CD4-positive, alpha-beta T cell treated with Interleukin-10 for 1 hour (primary cell): ENCODE measurements at regions not wholly inside any gene's neighbourhood (a gene's known extent, or its start where the extent isn't known, plus 50 kb on each side); places are given as distances from the start of the nearest gene placed in this dataset.
"Not testable (repeated sequence)": the region's sequence is repeated elsewhere in the genome, so short reads cannot be mapped to it uniquely, and the experiment has no call there.

Source experiments
- DNase-seq: peaks from one replicate; pipeline ENCODE4 v3.0.0-alpha.2; 2020

DNA sequence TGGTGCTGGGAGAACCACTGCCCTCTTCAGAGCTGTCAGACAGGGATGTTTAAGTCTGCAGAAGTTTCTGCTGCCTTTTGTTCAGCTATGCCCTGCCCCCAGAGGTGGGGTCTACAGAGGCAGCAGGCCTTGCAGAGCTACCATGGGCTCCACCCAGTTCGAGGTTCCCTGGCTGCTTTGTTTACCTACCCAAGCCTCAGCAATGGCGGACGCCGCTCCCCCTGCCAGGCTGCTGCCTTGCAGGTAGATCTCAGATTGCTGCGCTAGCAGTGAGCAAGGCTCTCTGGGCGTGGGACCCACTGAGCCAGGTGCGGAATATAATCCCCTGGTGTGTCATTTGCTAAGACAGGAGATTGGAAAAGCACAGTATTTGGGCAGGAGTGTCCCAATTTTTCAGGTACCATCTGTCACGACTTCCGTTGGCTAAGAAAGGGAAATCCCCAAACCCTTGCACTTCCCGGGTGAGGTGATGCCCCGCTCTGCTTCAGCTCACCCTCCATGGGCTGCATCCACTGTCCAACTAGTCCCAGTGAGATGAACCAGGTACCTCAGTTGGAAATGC is 1415.5 kb downstream of the GRIK2 start:
- not testable (repeated sequence) for DNase-seq

DNA sequence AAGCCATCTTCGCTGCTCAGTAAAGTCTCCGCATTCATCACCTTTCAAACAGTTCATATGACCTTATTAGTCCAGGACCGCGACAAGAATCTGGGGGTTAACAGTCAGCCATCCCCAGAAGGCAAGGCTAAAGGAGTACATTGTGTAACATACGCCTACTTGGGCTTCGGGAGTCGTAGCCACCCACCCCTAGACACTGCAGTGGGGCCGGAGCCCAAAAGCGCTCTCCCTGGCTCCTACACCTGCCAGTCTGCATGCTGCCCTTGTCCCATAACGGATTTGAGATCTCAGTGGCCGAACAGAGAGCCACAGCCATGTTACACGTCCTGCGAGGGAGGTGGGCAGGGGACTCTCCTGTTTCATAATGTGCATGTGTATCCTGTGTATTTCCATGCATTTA is 1405.5 kb downstream of the GRIK2 start:
- no peak for DNase-seq

DNA sequence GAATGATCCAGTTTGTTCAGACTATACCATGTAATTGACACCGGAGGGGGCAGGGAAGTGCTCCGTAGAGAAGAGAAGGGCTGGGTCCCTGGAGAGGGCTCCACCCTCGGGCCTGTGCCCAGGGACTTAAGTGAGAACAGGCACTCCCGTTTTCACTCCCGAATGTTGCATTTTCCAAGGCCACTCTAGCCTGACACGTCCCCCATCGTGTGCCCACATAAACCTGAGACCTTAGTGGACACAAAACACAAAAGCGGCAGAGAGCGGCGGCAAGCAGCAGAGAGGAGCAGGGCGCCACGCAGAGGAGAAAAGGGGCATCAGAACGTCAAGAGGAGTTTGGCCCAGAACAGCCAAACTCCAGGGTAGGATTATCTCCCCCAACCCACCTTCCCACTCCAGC is 1405.1 kb downstream of the GRIK2 start:
- no peak for DNase-seq

DNA sequence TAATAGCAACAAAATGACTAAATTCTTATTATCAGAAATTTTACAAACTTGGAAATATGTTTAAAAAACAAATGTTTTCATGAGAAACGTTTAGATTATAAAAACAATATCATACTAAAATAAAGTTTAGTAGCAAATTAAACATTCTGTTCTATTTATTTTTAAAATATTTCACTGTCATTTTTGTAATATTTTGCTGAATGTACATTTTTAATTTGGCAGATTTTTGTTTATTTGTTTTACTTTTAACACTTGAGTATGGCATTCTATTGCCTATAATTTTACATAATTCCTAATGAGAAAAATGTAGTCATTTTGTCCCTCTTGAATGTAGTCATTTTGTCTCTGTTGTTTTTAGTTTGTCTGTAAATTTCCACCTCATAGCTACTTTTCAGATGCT is 1400.2 kb downstream of the GRIK2 start:
- DNase-seq: no peak

DNA sequence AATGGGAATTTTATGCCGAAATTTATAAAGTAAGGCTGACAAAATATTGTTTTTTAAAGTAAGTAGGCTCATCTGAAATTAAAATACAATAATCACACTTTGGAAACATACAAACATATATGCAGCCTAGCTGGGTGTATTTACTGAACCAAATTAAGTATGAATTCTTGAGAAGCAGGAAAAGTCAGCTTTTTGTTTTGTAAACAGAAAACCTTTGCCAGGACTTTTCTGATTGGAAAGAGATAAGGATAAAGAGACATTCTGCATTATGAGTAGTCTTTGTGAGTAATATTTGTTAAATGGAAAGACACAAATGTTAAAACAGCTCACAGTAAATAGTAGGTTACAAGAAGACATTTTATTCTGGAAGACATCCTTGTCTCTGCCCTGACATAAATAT is 1380.8 kb downstream of the GRIK2 start:
- DNase-seq: no peak

DNA sequence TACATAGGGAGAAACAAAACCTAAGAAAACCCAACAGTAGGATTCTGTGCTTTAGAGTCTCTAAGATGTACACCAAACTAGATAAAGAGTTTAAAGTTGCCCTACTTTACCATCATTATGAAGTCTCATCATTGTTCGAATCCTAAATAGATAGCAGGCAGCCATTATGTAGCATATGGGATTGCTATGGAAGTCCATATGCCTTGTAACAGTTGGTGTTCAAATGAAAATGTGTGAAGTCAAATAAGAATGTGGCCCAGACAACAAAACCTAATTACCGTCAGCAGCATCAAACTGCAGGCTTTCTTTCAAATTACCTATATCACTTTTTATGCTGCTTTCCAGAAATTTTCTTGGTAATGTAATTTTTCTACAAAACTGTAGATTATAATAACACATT is 1380.1 kb downstream of the GRIK2 start:
- no peak for DNase-seq

DNA sequence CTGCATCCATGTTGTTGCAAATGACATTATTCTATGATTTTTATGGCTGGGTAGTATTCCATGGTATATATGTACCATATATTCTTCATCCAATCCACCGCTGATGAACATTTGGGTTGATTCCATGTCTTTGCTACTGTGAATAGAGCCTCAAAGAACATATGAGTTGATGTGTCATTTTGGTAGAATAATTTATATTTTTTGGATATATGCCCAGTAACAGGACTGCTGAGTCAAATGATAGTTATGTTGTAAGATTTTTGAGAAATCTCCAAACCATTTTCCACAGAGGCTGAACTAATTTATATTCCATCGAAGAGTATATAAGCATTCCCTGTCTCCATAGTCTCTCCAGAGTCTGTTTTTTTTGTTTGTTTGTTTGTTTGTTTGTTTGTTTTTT is 1373.5 kb downstream of the GRIK2 start:
- DNase-seq: no peak

DNA sequence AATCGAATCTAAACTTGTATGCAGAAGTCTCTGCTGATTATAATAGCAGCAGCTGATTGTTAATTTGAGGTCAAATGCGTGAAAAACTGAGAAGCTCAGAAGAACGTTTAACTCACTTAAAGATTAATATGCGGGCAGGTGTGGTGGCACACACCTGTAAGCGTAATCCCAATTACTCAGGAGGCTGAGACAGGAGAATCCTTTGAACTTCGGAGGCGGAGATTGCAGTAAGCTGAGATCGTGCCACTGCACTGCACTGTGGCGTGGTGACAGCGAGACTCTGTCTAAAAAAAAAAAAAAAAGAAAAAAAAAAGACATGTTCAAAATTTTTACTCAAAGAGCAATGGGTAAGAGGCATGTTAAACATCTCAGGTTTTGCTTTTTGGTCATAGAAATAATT is 1370.8 kb downstream of the GRIK2 start:
- no peak for DNase-seq

DNA sequence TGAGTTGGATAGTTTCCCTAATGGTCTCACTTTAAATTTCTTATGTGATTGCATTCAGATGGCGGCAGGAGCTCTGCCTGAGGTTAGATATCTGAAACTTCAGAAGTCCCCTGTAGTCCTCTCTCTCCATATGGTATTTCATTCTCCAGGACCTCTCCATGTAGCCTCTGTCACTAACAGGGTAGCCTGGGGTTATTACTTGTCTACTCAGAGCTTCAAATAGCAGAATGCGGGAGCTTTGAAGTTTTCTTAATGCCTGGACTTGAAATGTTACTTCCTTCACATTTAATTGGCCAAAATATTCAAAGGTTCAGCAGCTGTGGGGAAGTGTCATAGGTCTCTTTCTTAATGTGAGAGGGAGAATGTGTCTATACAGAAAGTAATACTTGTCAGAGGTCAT is 1370.4 kb downstream of the GRIK2 start:
- no peak for DNase-seq

DNA sequence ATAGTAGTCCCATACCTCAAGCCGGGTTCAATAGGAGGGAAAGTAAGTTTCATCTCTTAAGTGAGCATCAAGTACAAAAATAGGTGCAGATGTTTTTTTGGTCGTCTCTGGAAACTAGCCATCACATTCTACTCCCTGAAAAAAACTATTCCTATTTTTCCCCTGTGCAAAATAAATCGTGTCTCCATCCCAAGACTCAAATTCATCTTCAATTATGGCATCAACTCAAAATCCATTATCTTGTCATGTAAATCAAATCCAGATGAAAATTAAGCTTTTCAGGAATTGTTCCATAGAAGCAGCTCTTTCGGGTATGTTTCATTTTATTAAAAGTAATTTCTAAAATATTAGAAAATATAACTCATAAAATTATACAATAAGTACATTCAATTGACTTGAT is 1368.4 kb downstream of the GRIK2 start:
- no peak for DNase-seq

DNA sequence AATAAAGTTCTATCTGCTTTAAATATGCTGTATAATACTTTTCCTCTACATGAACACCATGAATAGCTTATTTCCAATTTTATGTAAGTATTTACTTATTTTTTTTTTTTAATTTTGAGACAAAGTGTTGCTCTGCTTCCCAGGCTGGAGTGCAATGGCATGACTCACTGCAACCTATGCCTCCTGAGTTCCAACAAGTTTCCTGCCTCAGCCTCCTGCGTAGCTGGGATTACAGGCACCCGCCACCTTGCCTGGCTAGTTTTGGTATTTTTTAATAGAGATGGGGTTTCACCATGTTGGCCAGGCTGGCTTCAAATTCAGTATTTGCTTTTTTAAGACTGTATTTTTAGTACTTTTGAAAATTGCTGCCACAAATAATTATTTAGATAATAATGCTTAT is 1365.9 kb downstream of the GRIK2 start:
- DNase-seq: no peak

DNA sequence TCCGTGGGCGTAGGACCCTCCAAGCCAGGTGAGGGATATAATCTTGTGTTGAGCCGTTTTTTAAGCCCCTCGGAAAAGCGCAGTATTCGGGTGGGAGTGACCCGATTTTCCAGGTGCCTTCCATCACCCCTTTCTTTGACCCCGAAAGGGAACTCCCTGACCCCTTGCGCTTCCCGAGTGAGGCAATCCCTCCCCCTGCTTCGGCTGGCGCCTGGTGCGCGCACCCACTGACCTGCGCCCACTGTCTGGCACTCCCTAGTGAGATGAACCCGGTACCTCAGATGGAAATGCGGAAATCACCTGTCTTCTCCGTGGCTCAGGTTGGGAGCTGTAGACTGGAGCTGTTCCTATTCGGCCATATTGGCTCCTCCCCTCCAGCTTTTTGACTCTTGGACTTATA is 1365.0 kb downstream of the GRIK2 start:
- DNase-seq: not testable (repeated sequence)

DNA sequence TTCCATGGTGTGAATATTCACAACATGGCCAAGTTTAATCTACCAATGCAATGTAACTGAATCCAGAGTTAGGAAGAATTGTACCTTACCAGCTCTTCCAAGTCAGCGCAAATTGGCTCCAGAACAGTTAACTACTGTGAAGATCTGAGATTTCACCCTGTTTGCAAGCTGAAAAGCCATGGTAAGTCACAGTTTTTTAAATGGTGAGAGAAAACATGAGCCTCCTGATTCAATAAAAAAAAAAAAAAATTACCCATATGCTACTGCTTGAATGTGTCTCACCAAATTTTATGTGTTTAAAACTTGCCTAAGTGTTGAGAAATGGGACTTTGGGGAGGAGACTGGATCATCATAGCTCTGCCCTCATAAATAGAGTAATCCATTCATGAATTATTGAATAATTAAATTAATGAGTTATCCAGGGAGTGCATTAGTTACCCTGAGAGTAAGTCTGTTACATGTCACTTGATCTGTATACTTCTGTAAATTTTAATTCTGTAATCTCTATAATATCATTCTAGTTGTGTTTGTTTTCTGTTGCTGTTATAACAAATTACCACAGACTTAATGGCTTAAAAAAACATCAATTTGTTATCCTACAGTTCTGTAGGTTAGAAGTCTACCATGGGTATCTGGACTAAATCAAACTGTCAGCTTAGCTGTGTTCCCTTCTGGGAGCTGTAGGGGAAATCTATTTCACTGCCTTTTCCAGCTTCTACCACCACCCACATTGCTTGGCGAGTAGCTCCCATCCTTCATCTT is 1355.9 kb downstream of the GRIK2 start:
- DNase-seq: no peak

DNA sequence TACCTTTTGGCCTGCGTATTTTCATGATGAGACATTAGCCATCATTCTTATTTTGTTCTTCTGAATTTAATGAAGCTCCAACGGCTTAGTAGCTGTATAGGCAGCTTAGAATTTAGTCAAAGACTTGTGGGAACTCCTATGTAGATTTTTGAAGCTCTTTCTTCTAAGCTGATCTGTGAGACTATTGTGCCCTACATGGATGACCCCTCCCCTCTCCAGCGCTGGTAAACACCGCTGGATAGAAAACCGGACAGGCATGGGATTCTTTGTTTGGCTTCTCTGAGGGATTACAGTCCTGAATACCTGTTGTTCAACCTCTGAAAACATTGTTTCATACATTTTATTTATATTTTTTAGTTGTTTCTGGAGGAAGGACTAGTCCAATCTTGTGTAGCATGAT is 1353.4 kb downstream of the GRIK2 start:
- DNase-seq: no peak

DNA sequence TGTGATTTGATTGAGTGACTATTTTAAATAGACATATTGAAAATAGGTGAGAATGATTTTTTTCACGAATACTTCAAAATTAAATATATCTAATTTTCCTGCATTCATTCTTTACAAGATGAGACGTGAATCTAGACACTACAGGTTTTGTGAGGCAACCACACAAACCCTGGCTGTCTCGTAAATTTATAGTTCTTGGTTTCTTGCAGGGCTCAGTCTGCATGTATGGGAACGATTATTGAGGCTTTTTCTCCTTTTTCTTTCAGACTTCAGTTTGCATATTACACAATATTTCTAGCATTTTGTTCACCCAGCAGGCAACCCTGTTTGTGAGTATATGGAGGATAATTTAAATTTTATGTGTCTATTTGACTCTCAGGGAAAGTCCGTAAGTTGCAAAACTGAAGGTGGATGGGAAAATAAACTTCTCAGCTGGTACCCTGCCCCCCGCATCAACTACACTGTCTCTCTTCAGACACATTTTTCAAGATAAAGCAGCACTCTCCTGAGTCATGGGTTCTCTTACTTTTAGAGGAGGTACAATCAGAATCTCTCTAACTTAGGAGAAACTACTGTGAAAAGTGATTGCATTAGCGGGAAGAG is 1349.3 kb downstream of the GRIK2 start:
- DNase-seq: no peak

DNA sequence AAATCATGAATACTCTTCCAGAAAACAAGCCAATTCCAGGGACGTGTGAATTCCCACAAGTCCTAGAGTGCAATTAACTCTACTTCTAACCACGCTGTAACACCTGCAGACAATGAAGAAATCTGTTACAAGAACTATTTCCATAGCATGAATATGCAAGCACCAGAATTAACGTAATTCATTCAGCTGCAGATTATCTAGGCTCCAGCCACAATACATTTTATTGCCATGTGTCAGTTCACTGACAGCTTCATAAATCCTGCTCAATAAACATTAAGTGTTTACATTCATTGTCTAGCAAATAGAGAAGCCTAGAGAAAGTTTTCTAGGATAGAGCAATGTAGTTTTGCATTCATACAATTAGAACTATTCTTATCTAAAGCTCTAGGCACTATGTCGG is 1348.5 kb downstream of the GRIK2 start:
- DNase-seq: no peak

DNA sequence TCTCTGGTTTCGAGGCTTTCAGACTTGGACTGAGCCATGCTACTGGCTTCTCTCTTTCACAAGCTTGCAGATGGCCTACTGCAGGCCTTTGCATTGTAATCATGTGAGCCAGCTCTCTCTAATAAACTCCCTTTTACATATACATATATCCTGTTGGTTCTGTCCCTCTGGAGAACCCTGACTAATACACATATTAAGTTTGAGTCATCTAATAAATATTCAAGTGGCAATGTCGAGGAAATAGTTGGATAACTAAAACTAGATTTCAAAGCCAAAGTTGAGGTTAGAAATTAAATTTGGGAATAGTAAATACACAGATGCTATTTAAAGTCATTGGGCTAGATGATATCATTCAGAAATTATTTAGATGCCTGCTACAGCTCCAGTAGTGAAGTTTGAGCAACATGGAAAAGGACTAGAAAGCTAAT is 1343.4 kb downstream of the GRIK2 start:
- DNase-seq: no peak

DNA sequence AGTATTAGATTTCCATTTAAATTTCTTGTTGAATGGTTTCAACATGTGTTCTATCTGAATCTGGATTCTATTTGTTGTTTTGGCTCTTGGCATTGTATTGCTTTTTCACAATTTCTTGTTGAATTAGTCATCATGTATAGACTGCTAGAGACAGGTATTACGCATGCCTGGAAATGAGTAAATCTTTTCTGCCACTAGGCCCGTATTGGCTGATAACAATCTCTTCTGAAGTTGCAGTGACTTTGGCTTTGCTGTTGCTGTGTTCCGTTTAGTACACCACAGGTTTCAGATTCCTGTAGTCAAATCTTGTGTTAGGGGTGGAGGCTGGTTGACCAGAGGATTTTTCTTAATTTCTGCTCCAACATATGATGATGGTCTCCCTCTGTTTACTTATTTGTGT is 1339.4 kb downstream of the GRIK2 start:
- no peak for DNase-seq

DNA sequence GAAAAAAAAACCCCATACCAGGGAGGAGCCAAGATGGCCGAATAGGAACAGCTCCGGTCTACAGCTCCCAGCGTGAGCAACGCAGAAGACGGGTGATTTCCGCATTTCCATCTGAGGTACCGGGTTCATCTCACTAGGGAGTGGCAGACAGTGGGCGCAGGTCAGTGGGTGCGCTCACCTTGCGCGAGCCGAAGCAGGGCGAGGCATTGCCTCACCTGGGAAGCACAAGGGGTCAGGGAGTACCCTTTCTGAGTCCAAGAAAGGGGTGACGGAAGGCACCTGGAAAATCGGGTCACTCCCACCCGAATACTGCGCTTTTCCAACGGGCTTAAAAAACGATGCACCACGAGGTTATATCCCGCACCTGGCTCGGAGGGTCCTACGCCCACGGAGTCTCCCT is 1328.6 kb downstream of the GRIK2 start:
- DNase-seq: not testable (repeated sequence)

DNA sequence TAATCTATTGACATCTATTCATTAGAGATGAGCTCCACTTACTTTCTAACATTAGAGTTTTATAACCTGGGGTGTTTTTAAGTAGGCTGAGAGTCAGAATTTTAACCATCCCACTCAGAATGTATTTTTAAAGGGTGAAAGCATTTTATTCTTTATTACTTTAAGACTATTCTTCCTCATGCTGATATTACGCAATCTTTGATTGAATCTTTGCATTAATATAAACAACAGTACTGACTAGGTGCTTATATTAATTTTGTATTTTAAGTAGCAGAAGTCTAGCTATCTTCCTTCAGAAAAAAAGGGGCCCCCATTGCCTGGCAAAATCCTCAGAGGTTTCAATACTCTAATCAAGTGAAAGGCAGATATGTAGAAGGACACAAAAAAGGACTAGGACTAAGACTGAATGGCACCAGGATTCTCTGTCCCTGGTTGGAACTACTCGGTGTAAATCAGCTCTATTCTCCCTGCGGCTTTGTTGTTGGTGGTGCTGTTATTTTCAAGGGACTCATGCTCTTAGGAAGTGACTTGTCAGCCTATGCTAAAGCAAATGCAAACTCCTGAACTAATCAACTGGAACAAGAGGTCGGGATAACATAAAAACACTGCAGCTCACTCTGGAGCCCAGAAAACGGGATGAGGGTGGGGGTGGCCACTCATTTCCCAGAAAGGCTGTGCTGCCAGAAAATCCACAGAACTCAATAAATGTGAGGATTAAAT is 1324.4 kb downstream of the GRIK2 start:
- no peak for DNase-seq

DNA sequence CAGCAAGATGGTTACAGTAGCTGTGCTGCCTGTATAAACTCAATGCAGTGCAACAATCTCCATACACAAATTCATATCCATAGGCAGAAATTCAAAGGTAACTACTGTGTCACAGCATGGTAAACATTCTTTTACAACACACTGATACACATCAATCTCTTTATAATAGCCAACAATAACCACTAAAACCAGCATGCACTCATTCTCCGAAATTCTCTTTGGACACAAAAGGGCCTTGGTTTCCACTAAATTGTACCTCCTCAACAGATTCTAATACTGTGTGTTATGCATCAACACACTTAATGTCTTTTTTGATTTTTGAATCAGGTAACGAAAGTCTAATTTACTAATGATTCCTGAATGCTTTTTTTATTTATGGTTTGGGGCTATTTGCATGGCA is 1323.7 kb downstream of the GRIK2 start:
- DNase-seq: no peak

DNA sequence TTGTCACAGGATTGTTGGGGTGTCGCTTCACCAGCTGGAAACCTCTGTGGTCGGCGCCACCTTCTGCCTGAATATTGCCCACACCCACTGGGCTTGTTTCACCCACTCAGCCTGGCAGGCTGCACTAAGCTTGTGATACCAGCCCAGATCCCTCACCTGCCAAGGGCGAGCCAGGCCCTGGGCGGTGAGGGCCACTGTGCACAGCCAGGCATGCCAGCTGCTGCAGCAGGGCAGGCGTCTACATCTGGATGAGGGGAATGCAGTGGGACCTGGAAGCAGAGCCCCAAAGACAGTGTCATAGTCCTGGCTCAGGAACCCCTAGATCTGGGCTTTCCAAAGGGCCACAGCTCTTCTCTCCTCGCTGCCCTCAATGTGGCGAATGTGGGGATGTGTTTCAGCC is 1307.5 kb downstream of the GRIK2 start:
- no peak for DNase-seq

DNA sequence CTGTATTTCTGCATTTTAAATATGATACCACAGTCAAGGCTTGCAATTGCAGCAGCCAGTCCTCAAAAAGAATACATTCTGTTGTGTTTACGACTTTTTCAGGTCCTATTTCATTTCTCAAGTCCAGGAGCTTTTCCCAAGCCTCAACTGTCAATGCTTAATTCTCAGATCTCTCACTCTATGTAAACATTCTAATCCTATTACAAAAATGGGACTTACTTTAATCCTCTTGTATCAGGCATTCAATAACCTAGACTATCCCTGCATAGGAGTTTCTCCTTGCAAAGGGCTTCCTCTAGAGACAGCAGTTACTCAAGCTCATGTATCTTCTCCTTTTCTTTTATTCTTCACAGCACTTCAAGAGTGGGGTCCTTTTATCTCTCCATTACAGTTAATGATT is 1293.0 kb downstream of the GRIK2 start:
- no peak for DNase-seq

DNA sequence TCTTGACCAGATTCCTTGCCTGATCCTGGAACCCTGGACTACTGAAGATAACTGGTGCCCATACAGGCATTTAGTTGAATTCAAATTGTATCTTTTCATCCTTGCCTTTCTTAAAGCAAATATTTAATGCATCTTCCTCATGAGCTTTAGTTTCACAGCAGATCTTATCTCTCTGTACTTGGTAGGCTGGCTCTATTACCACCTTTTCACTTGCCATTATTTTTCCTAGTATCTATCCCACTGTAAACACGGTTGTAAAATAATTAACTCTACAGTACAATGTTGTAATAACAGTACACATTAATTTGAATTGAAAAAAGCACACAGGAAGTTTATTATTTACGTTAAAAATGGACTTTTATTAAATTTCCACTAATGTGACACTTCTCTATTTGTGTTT is 1286.9 kb downstream of the GRIK2 start:
- DNase-seq: no peak
